ENCODE measurements at regions not wholly inside any gene's neighbourhood (a gene's known extent, or its start where the extent isn't known, plus 50 kb on each side); places are given as distances from the start of the nearest gene placed in this dataset.

- Histone ChIP-seq H3K4me2 (no peak overlapping the region), H3K4me3 (no peak overlapping the region), H2AFZ (no peak overlapping the region), H3K9me2 (ENCODE audit: insufficient read depth) (peaks cover 10% of the 10 kb centered on the region; the same call in 1 of the 2 replicates), H3K27me3 (ENCODE audit: insufficient read depth) (no peaks in the 10 kb centered on the region), H3K27ac (ENCODE audit: low read depth) (no peak overlapping the region), H3K79me2 (replicated peaks; ENCODE audit: insufficient read depth) (no peaks in the 10 kb centered on the region), H4K20me1 (replicated peaks; ENCODE audit: insufficient read depth) (no peaks in the 10 kb centered on the region), H3F3A (replicated peaks; ENCODE audit: low read depth) (peaks cover 6% of the 10 kb centered on the region; the same call in 1 of the 2 replicates), H3K4me1 (ENCODE audit: insufficient read depth) (no peaks in the 10 kb centered on the region; the same call in 1 of the 2 replicates), H3K36me3 (ENCODE audit: insufficient read depth) (no peaks in the 10 kb centered on the region)
- no peaks in the 10 kb centered on the region; the same call in 2 of the 3 replicates for H3K9me3 Mint-ChIP-seq
- peaks cover 12% of the 10 kb centered on the region for H3K4me1 Mint-ChIP-seq
- TF ChIP-seq ZNF114 (CRISPR knock-in tag; IDR thresholded peaks at IDR 0.05) (no peak), CREB1 (CRISPR knock-in tag; IDR thresholded peaks at IDR 0.05; ENCODE audit: low read depth) (no peak), NANOG (IDR thresholded peaks at IDR 0.05; ENCODE audit: borderline replicate concordance) (no peak), POLR2AphosphoS5 (IDR thresholded peaks at IDR 0.05; ENCODE audit: low read depth) (no peak), REST (IDR thresholded peaks at IDR 0.05; ENCODE audit: unreplicated experiment) (no peak), STAT1 (IDR thresholded peaks at IDR 0.05; ENCODE audit: unreplicated experiment) (no peak)
- DNase-seq (ENCODE audit: low spot score): no peak
- no peak for ATAC-seq
- H3K27ac Mint-ChIP-seq: no peak overlapping the region
- no peaks in the 10 kb centered on the region; the same call in 2 of the 3 replicates for H3K36me3 Mint-ChIP-seq (ENCODE audit: low read depth)
- no peak overlapping the region for H3K4me3 Mint-ChIP-seq
- H3K27me3 Mint-ChIP-seq (ENCODE audit: insufficient read depth, low read depth, poor library complexity): peaks cover 17% of the 10 kb centered on the region
These were observed 175.2 kb upstream of the AFDN start for GRCh38 chr6:167651318-167652041.

GRCh38 chr6:167652042-167652700 lies 174.5 kb upstream of the AFDN start:
- Histone ChIP-seq H2AFZ (peak overlapping the region; percentile 32; the same call in 1 of the 2 replicates), H4K20me1 (replicated peaks; ENCODE audit: insufficient read depth) (no peaks in the 10 kb centered on the region), H3K36me3 (ENCODE audit: insufficient read depth) (no peaks in the 10 kb centered on the region), H3K27ac (ENCODE audit: low read depth) (no peak overlapping the region), H3K79me2 (replicated peaks; ENCODE audit: insufficient read depth) (no peaks in the 10 kb centered on the region), H3K4me3 (no peak overlapping the region), H3K9me2 (ENCODE audit: insufficient read depth) (peaks cover 10% of the 10 kb centered on the region; the same call in 1 of the 2 replicates), H3K4me2 (no peak overlapping the region), H3K27me3 (ENCODE audit: insufficient read depth) (no peaks in the 10 kb centered on the region), H3F3A (replicated peaks; ENCODE audit: low read depth) (peaks cover 6% of the 10 kb centered on the region; the same call in 1 of the 2 replicates), H3K4me1 (ENCODE audit: insufficient read depth) (no peaks in the 10 kb centered on the region; the same call in 1 of the 2 replicates)
- no peaks in the 10 kb centered on the region; the same call in 2 of the 3 replicates for H3K9me3 Mint-ChIP-seq
- no peak for ATAC-seq
- H3K4me1 Mint-ChIP-seq: peaks cover 10% of the 10 kb centered on the region
- no peak for DNase-seq (ENCODE audit: low spot score)
- H3K36me3 Mint-ChIP-seq (ENCODE audit: low read depth): no peaks in the 10 kb centered on the region; the same call in 2 of the 3 replicates
- H3K4me3 Mint-ChIP-seq: no peak overlapping the region
- no peak for TF ChIP-seq POLR2AphosphoS5 (IDR thresholded peaks at IDR 0.05; ENCODE audit: low read depth)
- no peak for TF ChIP-seq STAT1 (IDR thresholded peaks at IDR 0.05; ENCODE audit: unreplicated experiment)
- TF ChIP-seq JUNB (IDR thresholded peaks at IDR 0.05; ENCODE audit: unreplicated experiment): no peak
- TF ChIP-seq CREB1 (CRISPR knock-in tag; IDR thresholded peaks at IDR 0.05; ENCODE audit: low read depth): no peak
- TF ChIP-seq ZNF331 (CRISPR knock-in tag; IDR thresholded peaks at IDR 0.05; ENCODE audit: low read depth): no peak
- H3K27ac Mint-ChIP-seq: no peak overlapping the region
- peaks cover 17% of the 10 kb centered on the region for H3K27me3 Mint-ChIP-seq (ENCODE audit: insufficient read depth, low read depth, poor library complexity)
